OCI-M2 (cell line): ENCODE measurements at regions not wholly inside any gene's neighbourhood (a gene's known extent, or its start where the extent isn't known, plus 50 kb on each side); places are given as distances from the start of the nearest gene placed in this dataset.
"Not testable (repeated sequence)": the region's sequence is repeated elsewhere in the genome, so short reads cannot be mapped to it uniquely, and the experiment has no call there.

Experiments used
- DNase-seq: peaks from one replicate; lab custom pipeline; 2025; ENCODE audit not compliant: unreplicated experiment; lab: John Stamatoyannopoulos, UW

DNA sequence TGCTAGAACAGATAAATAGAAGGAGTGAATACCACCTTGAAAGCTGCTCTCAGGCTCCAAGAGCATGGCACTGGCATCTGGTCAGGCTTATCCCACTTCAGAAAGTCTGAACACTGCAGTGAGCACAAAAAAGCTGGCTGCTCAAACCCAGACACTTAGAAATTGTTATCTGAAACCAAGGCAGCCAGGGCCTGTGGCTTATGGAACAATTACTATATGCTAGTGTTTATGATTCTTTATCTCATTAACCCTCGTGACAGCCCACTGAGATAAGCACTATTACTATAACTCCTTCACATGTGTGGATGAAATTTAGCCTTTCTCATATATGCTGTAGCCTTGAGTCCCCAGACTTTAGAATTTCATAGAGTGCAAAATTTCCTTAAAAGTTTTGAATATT lies 400.2 kb downstream of the RAB38 start:
- DNase-seq, result no peak

- no peak for DNase-seq
Observed at GRCh38 chr11:87769661-87770060, 405.6 kb downstream of the RAB38 start.

- DNase-seq, result no peak
Observed at GRCh38 chr11:87767615-87768014, 407.6 kb downstream of the RAB38 start.

DNA sequence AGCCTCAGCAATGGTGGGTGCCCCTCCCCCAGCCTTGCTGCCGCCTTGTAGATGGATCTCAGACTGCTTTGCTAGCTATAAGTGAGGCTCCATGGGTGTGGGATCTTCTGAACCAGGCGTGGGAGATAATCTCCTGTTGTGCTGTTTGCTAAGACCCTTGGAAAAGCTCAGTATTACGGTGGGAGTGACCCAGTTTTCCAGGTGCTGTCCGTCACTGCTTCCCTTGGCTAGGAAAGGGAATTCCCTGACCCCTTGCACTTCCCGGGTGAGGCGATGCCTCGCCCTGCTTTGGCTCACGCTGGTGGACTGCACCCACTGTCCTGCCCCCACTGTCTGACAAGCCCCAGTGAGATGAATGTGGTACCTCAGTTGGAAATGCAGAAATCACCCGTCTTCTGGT lies 411.2 kb downstream of the RAB38 start:
- DNase-seq, result not testable (repeated sequence)

GRCh38 chr11:87754685-87755084 lies 420.6 kb downstream of the RAB38 start:
- no peak for DNase-seq

- no peak for DNase-seq
Observed at GRCh38 chr11:87753143-87753542, 422.1 kb downstream of the RAB38 start.

DNA sequence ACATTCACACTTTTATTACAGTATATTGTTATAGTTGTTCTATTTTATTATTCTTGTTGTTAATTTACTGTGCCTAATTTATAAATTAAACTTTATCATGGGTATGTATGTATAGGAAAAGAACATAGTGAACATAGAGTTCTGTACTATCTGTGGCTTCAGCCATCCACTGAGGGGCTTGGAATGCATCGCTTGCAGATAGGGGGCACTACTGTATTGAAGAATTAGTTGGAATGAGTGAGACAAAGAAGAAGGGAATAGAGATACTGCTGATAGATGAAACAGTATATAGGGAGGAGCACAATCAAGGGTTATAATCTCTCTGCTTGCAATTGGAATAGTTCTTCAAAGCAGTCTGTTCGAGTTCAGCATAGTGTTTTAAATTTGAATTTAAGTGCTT lies 432.2 kb downstream of the RAB38 start:
- DNase-seq, result no peak

GRCh38 chr11:87740968-87741367 lies 434.3 kb downstream of the RAB38 start:
- DNase-seq, result no peak

DNA sequence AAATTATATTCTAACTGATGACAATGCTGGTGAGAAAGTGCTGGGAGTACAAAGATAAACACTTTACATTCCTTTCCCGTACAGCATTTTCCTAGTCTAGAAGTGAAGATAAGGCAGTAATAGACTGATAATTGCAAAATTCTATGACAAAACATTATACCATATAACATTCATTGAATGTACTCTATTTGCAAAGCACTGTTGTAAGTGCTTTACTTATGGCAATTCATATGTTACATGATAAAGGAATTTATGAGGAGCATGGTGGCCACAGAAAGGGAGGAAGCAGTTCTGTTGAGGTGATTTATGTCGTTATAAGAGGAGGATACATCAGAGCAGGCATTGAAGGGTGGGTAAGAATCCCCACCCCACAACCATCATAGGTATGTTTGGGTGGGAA lies 434.8 kb downstream of the RAB38 start:
- DNase-seq, result no peak

DNA sequence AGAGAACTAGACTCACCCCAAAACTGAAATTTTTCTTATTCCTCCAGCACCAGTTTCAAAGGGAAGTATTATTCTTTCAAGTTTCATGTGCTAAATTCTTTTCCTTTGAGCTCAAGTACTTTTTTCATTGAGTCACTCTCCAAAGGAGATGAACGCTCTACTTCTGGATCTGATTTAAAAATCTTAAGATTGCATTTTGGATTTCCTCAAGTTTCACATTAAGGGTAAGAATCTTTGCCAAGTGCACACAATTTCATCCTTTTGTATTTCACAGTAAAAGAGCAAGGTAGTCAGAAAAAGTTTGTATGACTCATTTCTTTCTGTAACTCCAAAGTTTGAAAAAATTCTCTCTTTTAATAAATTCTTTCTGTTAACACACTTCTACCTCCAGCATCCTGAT lies 435.5 kb downstream of the RAB38 start:
- DNase-seq, result no peak

GRCh38 chr11:87739261-87739660 lies 436.0 kb downstream of the RAB38 start:
- DNase-seq, result no peak

DNA sequence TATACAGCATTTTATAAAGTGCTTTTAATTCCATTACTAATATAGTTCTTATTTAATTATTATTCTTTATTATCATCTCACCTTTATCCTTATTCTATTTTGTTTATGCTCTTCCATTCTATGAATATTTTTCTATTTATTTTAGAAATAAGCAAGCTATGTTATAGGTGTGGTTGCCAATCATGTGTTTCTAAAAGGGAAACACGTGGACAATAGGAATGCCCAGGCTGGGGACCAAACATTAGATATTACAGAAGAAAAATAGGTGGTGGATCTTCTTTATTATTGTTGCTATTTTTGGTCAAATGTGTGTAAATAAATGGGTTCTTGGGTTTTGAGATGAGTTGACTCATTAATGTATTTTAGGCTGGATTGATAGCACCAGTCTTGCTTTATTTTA lies 438.3 kb downstream of the RAB38 start:
- DNase-seq, result no peak

- no peak for DNase-seq
Observed at GRCh38 chr11:87726506-87726905, 448.7 kb downstream of the RAB38 start.

GRCh38 chr11:87724358-87724757 lies 450.9 kb downstream of the RAB38 start:
- DNase-seq, result no peak

DNA sequence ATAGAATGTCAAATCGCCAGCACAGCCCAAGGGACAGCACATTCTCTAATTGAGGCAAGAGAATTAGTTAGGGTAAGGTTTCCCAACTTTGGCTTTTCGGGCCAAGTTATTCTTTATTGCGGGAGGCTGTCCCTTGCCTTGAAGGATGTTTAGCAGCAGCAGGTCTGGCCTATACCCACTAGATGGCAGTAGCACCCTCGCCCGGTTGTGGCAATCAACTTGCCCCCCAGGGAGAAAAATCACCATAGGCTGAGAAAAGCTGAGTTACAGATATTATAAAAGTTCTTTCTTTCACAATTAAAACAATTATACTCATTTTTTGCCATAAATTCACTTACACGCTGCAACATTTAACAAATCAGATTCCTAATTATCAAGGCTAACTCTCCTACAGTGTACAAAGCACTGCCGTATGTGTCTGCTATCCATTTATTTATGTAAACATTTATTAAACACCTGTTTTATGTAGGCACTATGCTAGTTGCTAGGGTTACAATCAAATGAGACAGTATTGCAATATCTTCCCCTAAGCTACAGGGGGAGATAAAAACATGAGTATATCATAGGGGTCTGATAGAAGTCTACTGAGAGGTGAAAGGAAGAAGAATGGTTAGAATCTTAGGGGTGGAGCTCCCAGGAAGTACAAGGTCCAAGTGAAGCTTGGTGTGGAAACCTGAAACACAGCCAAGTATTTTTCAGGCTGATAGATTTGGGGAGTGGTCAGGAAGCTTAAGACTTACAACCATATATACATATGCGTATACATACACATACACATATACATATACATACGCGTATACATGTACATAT lies 452.3 kb downstream of the RAB38 start:
- DNase-seq, result no peak

DNA sequence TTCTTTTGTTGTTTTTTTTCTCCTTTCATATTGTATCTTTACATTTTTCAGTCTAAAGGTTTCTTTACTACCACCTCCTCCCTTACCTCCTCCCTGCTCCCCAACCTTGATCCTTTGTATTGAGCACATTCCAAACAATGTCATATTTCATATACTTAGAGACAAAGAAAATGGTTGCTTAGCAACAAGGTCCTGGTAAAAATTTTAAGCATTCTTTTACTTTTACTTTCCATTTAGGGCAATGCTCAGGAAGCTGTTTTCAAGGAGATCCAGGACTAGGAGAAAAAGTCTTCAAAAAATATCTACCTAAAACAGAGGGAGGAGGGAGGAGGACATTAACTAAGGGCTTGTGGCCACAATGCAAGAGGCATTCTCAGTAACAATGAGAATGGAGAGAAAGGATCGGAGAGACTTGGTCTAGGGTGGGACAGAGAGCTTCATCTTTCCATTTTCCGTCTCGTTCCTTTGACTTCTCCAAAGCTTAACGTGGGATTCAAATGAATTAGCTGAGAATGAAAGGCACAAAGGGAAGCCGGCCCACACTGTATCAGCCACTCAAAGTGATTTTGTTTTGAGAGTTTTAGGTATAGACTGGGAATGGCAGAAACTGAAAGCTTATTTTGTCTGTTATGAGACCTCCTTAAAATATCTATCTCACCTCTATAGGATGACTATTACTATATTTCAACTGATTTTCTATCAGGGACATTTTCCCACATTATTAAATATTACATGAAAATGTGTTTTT lies 455.7 kb downstream of the RAB38 start:
- DNase-seq, result no peak

GRCh38 chr11:87712802-87713202 lies 462.4 kb downstream of the RAB38 start:
- DNase-seq, result no peak

GRCh38 chr11:87712391-87712790 lies 462.9 kb downstream of the RAB38 start:
- DNase-seq, result no peak

- DNase-seq, result not testable (repeated sequence)
Observed at GRCh38 chr11:87703589-87703988, 471.7 kb downstream of the RAB38 start.

DNA sequence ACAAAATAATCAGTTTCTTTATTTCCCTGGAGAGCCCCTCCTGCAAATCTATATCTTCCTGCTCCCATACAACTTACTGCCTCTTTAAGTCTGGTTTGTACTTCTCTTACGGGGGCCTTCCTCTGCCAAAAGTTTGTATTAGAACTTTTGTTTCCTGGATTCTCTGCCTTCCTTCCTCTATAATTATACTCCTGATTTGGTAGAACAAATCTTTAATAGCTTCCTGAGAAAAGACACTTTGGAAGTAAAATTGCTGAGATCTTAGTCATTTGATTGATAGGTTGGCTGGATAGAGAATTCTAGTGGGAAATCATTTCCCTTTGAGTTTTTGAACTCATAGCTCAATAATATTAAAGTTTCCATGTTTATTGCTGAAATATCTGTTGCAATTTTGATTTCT lies 499.2 kb downstream of the RAB38 start:
- DNase-seq, result no peak

DNA sequence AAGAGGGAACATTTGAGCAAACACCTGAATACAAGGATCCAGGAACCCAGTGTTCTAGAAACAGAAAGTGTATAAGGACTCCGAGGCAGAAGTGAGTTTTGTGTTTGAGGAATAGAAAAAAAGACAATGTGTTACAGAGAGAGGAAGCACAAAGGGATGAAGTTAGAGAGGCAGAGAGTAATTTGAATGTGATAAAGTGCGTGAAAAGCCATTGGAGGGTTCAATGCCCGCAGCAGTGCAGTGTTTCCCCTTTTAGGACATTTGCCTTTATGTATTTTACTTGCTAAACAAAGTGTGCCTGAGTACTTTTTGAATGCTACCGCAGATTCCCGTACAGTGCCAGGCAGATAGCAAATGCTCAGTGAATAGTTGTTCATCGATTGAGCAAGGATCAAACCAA lies 508.5 kb downstream of the RAB38 start:
- no peak for DNase-seq

DNA sequence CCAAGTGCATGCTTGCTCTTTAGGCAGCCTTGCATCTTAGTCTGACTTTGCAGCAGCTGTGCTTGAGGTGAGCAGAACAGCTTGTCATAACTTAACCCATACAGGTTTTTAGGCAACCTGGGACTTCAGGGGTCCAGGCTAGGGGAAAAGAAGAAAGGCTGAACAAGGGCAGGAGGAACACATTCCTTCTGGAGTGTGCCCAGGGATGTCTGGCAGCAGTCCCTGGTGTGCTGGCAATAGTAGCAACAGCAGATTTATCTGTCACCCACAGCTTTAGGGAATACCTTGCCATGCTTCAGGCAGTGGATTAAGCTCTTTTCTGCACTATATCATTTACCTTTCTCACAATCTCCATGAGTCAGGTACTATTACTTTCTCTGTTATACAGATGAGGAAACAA lies 513.0 kb downstream of the RAB38 start:
- no peak for DNase-seq
